ENCODE measurements at regions not wholly inside any gene's neighbourhood (a gene's known extent, or its start where the extent isn't known, plus 50 kb on each side); places are given as distances from the start of the nearest gene placed in this dataset.

DNA sequence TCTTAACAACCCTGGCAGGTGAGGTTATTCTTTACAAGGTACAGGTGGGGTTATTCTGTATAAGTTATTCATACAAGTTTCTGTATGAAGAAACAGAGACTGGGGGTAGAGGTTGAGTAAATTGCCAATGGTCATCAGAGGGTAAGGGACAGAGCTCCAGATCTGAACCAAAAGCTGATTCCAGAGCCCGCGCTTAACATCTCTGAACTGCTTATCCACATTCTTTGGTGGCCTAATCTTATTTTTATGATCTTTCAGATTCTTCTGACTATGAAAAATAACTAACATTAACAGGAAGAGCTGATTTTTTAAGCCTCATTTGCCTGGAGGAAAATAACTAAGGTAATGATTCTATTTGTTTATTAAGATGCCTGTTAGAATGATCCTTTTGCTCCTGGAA is 63.9 kb upstream of the BARHL2 start:
- no peak for DNase-seq (ENCODE audit: low read depth)

DNA sequence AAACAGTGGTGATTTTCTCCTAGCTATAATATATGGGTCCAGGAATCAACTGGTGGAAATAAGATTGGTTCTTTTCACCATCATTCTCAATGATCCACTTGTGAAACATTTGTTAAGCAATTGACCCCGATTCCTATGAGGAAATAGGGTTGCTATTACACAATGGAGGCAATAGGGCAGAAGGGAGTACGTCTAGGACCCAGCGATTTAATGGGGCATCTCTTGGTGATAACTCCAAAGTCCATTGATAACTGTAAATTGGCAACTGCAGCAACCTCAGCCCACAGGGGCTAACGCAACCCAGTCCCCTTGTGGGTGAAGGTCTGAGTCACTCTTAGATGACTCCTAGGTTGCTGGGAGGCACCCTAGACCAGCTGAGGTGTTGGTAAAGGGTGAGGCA is 62.5 kb upstream of the BARHL2 start:
- DNase-seq (ENCODE audit: low read depth) = no peak

DNA sequence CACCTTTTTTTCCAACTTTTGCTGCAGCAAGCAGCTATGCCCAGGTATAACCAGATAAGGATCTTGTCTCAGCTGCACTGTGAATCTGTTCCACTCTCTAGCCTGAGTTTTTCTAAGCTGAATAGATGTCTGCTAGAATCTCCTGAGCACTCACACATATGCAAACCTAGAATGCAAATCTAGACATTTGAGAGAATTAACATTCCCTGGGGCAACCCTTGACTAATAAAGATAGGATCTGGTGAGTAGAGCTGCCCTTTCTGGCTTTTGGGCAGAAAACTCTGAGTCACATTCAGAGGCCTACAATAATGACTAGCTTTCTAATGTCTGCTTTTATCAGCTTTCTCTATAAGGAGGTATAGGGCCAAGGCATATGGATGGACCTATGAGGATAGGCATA is 61.4 kb upstream of the BARHL2 start:
- DNase-seq (ENCODE audit: low read depth) = no peak

DNA sequence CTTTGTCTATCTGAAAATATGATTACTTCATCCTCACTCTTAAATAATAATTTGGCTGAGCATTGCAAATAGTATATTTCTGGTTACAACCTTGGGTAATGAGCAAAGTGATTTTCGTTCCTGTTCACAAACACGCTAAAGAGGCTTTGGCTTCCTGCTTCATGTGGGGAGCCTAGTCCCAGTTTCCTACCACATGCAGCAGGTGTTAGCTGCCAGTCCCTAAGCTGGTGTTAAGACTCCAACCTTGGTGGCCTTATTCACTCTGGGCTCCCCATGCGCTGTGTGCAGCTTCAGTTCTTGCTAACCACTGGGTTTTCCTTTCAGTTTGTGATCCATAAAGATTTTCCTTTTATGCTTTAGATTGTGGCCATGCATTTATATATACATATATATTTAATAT is 56.7 kb upstream of the BARHL2 start:
- no peak for DNase-seq (ENCODE audit: low read depth)

DNA sequence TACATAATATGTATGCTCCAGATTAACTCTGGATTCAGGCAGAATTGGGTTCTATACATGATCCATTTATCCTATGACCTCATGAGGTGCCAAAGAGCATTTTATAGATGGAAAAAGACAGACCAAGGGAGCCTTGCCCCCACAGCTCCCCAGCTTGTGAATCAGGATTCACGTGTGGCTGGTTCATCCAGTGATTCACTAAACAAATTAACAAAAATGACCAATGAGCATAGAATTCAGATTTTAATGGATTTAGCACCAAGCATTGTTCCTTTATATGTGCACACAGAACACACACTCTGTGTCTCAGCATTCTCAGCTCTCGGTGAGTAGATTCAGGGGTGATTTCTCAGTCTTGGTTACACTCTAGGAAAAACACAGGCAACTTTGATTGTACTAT is 51.7 kb upstream of the BARHL2 start:
- no peak for DNase-seq (ENCODE audit: low read depth)

DNA sequence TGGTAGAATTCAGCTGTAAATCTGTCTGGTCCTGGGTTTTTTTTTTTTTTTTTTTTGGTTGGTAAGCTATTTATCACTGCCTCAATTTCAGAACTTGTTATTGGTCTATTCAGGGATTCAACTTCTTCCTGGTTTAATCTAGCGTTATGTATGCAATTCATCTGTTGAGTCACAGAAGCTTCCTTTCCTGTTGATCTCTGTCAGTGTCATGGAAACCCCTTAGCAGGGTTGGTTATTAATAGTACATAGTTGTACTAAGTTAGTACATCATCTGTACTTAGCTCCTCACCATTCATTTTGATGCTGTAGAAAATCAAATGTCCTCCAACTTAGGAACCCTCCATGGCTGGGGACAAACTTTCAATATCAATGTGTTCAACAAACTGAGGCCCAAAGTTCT is 51.0 kb upstream of the BARHL2 start:
- no peak for DNase-seq (ENCODE audit: low read depth)

Measured in activated gamma-delta T cell treated with anti-CD3 and anti-CD28 coated beads, Interleukin-2, amount 50 U/mL, for 16 hours (primary cell).